Esophagus (tissue), 2 donors: ENCODE measurements at regions not wholly inside any gene's neighbourhood (a gene's known extent, or its start where the extent isn't known, plus 50 kb on each side); places are given as distances from the start of the nearest gene placed in this dataset.

Experiments
- H3K27ac ChIP-seq, 2 donors: one replicate each; pipeline ENCODE4 v1.5.1; 2013; ENCODE audit warnings: low read depth in 2 of 2, mild to moderate bottlenecking in 2 of 2, inconsistent platforms in 1 of 2, low read length in 1 of 2, moderate library complexity in 1 of 2
- H3K27me3 ChIP-seq, 2 donors: one replicate each; pipeline ENCODE4 v1.6.1; 2013; ENCODE audit warnings: low read length in 2 of 2, control low read depth in 1 of 2, mild to moderate bottlenecking in 1 of 2; ENCODE audit not compliant: insufficient read depth in 2 of 2, control insufficient read depth in 1 of 2
- H3K36me3 ChIP-seq, 2 donors: one replicate each; pipeline ENCODE4 v1.6.1; 2013; ENCODE audit warnings: low read length in 1 of 2; ENCODE audit not compliant: control insufficient read depth in 2 of 2, insufficient read depth in 2 of 2
- H3K4me1 ChIP-seq, 2 donors: one replicate each; pipeline ENCODE4 v1.6.1; 2013; ENCODE audit warnings: low read length in 1 of 2; ENCODE audit not compliant: control insufficient read depth in 2 of 2, insufficient read depth in 2 of 2
- H3K4me3 ChIP-seq, 2 donors: one replicate each; pipeline ENCODE4 v1.5.1; 2013; ENCODE audit warnings: low read length in 2 of 2, mild to moderate bottlenecking in 2 of 2, low read depth in 1 of 2, moderate library complexity in 1 of 2
- H3K9me3 ChIP-seq, 2 donors: one replicate each; pipeline ENCODE4 v1.6.1; 2013; ENCODE audit warnings: mild to moderate bottlenecking in 2 of 2, low read depth in 1 of 2, low read length in 1 of 2, moderate library complexity in 1 of 2; ENCODE audit not compliant: control insufficient read depth in 2 of 2, insufficient read depth in 1 of 2
- WGBS, 2 donors: extraction: QIAGEN DNeasy Blood & Tissue Kit; methylation state at CpG; one replicate each; pipeline ENCODE4 v1.1.7; 2013; 5-methylcytosine and 5-hydroxymethylcytosine counted together
- donor health status: healthy with polysubstance abuse.
- donor health status: Bipolar disorder and iron deficiency.

GRCh38 chr7:136064081-136064480 is 86.9 kb upstream of the MTPN start:
- Histone ChIP-seq H3K27me3 (no peaks in the 10 kb centered on the region), H3K4me3 (no peak overlapping the region), H3K4me1 (no peaks in the 10 kb centered on the region), H3K9me3 (no peaks in the 10 kb centered on the region), H3K27ac (no peak overlapping the region), H3K36me3 (no peaks in the 10 kb centered on the region)
- 65 to 69% methylated on average over 4 of the region's 4 CpGs for WGBS, 2 donors

DNA sequence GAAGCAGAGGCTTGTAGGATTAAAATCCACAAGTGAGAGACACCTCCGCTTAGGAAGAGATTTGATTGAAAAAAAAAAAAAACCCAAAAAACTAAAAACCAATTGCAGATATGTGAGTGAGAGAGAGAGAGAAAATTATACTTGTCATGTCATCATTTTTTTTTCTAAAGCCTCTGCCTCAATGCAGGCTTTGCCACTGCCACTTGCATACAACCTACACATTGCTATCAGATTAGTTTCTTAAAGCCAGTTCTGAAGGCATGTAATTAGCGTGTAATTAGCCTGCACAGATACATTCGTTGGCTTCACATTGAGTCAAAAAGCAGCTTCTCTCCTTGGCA is 86.1 kb upstream of the MTPN start:
- Histone ChIP-seq H3K36me3 (no peaks in the 10 kb centered on the region), H3K4me3 (no peak overlapping the region), H3K4me1 (no peaks in the 10 kb centered on the region), H3K27ac (no peak overlapping the region), H3K27me3 (no peaks in the 10 kb centered on the region), H3K9me3 (no peaks in the 10 kb centered on the region)
- WGBS, 2 donors: 77 to 93% methylated on average over 3 of the region's 3 CpGs

- WGBS, 2 donors: 27 to 37% methylated on average over 4 of the region's 4 CpGs
Observed at GRCh38 chr7:136062625-136063325, 85.6 kb upstream of the MTPN start.

DNA sequence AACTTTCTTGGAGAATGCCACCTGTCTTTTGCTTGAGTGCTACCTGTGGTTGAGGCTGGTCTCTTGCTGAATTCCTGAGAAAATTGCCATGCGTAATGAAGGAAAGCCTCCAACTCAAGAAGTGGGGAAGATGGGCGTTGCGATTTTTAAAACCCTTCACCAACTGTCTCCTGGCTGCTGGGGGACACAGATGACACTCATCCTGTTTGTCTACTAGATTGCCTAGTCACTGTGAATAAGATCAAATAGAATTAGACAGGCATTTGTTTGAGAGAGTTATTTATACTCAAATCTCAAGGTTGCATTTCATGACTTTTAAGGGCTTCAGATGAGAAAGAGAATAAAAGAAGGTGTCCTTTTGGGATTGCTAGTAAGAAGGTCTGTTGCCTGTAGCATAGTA is 84.3 kb upstream of the MTPN start:
- Histone ChIP-seq H3K36me3 (no peaks in the 10 kb centered on the region), H3K27me3 (no peaks in the 10 kb centered on the region), H3K9me3 (no peaks in the 10 kb centered on the region), H3K27ac (no peak overlapping the region), H3K4me3 (no peak overlapping the region), H3K4me1 (no peaks in the 10 kb centered on the region)
- 95% methylated on average over 3 of the region's 3 CpGs for WGBS, 2 donors

More at GRCh38 chr7:136062625-136063325, 85.6 kb upstream of the MTPN start:
- no peak overlapping the region for H3K27ac ChIP-seq
- no peaks in the 10 kb centered on the region for H3K36me3 ChIP-seq
- H3K4me3 ChIP-seq: no peak overlapping the region
- H3K27me3 ChIP-seq: no peaks in the 10 kb centered on the region
- no peaks in the 10 kb centered on the region for H3K9me3 ChIP-seq
- H3K4me1 ChIP-seq: no peaks in the 10 kb centered on the region

- Histone ChIP-seq H3K27ac (no peak overlapping the region), H3K36me3 (no peaks in the 10 kb centered on the region), H3K27me3 (no peaks in the 10 kb centered on the region), H3K4me1 (no peaks in the 10 kb centered on the region), H3K4me3 (no peak overlapping the region), H3K9me3 (no peaks in the 10 kb centered on the region)
Observed at GRCh38 chr7:136058546-136058945, 81.4 kb upstream of the MTPN start.

DNA sequence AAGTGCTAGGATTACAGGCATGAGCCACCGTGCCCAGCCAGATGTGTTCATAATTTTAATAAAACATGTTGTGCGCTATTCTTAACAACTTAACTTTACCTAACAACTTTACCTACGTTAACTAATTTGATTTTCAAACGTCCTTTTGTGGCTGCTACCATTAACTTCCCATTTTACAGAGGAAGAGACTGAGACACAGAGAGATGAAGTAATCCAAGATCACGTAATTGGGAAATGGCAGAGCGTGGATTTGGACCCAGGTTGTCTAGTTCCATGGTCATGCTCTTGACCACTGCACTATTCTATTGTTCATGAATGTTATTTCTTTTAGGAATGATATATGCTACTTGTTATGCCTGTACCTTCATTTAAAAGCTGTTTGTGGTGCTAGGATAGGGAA is 80.3 kb upstream of the MTPN start:
- Histone ChIP-seq H3K4me1 (no peaks in the 10 kb centered on the region), H3K9me3 (no peaks in the 10 kb centered on the region), H3K4me3 (no peak overlapping the region), H3K36me3 (no peaks in the 10 kb centered on the region), H3K27ac (no peak overlapping the region), H3K27me3 (no peaks in the 10 kb centered on the region)
- WGBS, 2 donors: 81 to 83% methylated on average over 6 of the region's 6 CpGs

GRCh38 chr7:136056651-136057231 is 79.6 kb upstream of the MTPN start:
- no peak overlapping the region for H3K4me3 ChIP-seq
- no peaks in the 10 kb centered on the region for H3K4me1 ChIP-seq
- H3K27me3 ChIP-seq: no peaks in the 10 kb centered on the region
- H3K36me3 ChIP-seq: no peaks in the 10 kb centered on the region
- no peak overlapping the region for H3K27ac ChIP-seq
- 69 to 70% methylated on average over 6 of the region's 6 CpGs for WGBS, 2 donors
- no peaks in the 10 kb centered on the region for H3K9me3 ChIP-seq

DNA sequence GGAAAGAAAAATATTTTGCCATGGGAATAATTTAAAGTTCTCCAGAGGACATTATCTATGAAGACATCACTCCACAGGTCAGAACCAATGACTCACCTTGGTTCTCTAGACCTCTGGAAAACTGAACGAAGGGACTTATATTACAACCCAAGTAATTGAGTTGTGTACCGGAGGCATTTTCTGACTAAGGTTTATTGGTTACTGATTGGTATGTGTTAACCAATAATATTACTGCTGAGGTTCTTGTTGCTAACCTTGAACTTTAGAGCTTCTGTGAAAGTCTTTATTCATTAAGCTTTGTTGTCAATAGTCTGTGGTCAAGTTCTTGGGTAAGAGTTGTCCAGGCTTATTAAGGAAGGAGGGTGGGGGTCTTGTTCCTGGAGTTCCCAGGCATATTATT is 78.1 kb upstream of the MTPN start:
- no peaks in the 10 kb centered on the region for H3K27me3 ChIP-seq
- H3K9me3 ChIP-seq: no peaks in the 10 kb centered on the region
- no peak overlapping the region for H3K27ac ChIP-seq
- WGBS, 2 donors: 80 to 91% methylated on average over 2 of the region's 2 CpGs
- peaks cover 0 to 2% of the 10 kb centered on the region in 2 donors for H3K4me1 ChIP-seq
- no peaks in the 10 kb centered on the region for H3K36me3 ChIP-seq
- no peak overlapping the region for H3K4me3 ChIP-seq

- Histone ChIP-seq H3K36me3 (no peaks in the 10 kb centered on the region), H3K27ac (no peak overlapping the region), H3K4me3 (no peak overlapping the region), H3K4me1 (peaks cover 0 to 2% of the 10 kb centered on the region in 2 donors), H3K9me3 (peaks cover 0 to 3% of the 10 kb centered on the region in 2 donors), H3K27me3 (no peaks in the 10 kb centered on the region)
- WGBS, 2 donors: 91% methylated on average over 6 of the region's 6 CpGs
Observed at GRCh38 chr7:136053689-136054485, 76.7 kb upstream of the MTPN start.
